ENCODE measurements at regions not wholly inside any gene's neighbourhood (a gene's known extent, or its start where the extent isn't known, plus 50 kb on each side); places are given as distances from the start of the nearest gene placed in this dataset.

DNA sequence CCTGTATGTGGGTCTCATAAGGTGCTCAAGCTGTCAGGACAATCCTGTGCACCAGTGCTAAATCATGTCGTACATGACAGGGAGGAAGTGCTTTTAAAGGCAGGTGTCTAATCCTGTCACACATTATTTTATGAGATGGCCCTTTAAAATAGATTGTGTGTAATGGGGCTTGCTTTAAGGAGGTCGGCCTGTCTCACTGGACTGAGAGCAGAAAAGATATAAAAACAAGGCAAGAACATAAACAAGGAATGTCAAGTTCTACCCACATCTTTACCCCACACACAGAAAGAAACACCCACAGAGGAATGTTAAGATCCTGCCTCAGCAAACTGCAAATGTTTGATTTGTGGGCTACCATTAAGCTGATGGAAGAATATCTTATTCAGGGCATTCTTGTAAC, 279.0 kb downstream of the FOXA2 start:
- no peak for DNase-seq

DNA sequence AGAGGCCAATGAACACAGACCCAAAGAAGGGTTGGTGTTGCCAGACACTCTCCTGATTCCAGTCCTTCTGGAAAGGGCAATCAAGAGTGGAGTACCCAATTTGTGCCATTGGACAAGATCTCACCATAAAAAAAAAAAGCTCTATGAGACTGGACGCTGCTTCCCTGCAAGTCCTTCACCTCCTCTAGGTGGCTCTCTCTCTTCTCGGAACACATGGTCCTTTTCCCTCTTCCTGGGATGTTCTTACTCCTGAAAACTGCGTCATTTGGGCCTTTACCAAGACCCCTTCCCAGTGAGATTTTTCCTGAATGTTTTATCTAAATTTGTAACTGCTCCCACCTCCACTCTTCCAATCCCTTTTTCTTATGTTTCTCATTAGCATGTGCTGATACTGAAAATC, 280.8 kb downstream of the FOXA2 start:
- no peak for DNase-seq

DNA sequence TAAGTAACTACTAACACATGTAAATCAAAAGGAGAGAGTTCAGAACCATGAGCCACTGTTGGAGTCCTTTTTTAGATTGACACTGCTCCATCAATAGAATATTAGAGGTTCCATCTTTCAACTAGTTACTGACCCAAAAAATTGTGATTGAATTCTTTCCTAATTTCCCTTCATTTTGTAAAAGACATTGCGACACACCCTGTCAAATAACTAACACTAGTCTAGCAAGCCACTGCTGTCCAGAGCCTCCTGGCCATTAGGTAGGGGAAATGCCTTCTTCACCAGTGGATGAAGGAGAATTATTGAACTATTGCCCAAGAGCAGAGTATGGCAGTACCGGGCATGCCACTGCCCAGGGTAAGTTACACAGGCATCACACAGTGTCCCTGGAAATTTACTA, 282.3 kb downstream of the FOXA2 start:
- DNase-seq, result no peak

DNA sequence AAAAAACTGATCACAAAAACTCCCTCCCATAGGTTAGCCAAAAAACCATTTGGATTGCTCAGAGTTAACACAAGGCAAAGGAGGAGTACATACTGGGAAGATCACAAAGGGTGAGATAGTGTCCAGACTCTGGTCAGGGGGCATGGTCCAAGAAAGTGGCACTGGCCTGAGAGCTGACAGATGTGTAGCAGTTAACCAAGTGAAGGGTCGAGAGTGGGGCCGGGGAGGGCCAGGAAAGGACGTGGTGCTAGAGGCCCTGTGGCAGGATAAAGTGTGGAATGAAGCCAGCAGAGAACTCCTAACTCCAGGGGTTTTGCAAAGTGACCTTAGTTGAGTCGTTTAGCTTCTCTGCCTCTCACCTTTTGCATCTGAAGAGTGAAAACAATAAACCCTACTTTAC, 290.5 kb downstream of the FOXA2 start:
- no peak for DNase-seq

DNA sequence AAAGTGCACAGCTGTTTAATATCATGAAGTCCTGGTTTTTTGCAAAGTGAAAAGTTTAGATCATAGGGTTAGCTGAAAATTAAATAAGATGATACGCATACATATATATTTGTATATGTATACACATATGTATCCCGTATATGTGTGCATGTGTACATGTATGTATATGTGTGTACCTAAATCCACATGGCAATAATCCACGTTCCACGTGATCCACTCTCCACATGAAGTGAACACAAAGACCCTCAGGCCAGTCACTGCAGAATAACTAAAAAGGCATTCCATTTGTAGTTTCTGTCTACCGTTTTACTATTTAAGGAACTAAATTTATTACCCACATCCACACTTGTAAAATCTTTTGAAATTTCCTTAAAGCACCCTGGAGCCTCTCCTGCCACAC, 294.9 kb downstream of the FOXA2 start:
- DNase-seq, result no peak

DNA sequence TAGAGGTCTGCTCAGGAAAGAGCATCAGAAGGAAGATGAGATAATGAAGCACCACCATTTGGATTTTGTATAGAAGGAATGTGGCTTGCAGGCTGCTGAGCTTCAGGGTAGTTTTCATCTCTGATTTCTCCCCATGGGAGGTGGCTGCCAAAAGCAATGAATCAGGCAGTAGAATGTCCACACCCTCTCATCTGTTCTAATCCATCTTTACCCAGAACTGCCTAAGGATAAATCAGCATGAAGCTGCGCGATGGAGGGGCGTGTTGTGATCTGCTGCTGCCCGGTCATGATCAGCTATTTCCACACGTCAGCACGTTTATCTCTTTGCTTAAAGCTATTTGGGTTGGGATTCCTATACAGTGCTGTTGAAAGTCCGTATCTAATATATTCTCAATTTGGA, 295.4 kb downstream of the FOXA2 start:
- no peak for DNase-seq

DNA sequence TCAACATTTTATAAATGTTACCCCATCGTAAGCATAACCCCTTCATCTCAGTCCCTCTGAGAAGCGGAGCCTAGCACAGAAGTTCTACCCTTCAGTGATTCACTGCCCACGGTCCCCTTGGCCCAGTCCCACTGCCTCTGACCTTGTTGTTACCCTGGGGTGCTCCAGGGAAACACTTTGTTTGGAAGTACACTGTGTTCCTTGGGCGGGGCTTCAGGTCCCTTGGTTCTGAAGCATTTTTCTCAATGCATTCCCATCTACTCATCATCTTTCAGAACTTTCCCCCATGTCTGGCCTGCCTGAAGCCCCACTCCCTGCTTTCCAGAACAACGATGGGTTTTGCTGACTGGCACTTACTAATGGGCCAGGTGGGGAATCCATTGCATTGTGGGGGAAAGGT, 296.2 kb downstream of the FOXA2 start:
- no peak for DNase-seq

DNA sequence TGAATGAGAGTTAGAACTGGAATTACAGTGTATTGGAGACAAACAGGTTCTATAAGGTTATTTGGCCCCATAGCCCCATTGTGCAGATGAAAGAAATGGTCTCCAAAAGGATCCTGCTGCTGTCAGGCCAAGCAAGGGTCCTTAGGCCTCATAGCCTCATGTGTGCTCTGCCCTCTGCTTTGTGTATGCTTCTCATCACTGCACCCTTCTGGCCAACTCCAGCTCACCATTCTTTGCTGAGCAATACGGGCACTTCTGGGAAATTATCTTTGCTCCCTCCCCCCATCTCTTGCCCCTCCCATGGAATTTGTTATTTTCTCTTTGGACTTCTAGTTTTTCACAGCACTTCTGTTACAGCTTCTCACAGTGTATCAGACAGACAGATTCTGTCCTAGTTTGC, 298.8 kb downstream of the FOXA2 start:
- DNase-seq, result no peak

DNA sequence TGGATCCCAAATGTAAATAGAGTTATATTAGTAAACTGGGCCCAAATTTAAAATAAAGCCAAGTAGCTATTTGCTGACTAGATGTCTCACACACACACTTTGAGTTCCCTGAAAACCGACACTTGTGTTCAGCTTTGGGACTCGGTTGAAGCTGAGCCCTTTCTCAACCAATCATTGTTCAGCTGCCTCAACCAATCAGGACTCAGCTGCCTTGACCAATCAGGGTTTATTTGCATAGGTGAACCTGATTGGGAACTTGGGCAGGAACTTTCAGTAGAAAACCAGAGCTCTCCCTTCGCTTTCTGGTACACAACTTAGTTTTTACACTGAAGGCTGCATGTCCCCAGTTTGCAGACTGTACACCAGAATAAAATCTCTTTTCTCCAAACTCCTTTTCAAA, 301.7 kb downstream of the FOXA2 start:
- DNase-seq, result no peak

DNA sequence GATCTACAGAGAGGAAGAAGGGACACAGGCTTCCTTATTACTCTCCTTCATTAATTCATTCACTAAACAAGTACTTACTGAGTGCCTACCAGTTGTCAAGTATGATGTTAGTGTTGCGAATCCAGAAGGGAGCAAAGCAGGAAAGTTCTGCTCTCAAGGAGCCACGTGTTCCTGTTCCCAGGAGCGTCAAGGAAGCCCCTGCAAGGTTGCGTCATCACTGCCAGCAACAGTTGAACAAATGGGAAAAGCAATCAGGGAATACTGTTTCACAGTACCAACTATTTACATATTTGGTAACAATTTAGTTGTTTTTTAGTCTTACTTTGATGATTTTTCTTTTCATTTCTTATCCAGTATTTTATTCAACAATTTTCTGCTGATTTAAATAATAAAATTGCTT, 310.0 kb downstream of the FOXA2 start:
- no peak for DNase-seq

DNA sequence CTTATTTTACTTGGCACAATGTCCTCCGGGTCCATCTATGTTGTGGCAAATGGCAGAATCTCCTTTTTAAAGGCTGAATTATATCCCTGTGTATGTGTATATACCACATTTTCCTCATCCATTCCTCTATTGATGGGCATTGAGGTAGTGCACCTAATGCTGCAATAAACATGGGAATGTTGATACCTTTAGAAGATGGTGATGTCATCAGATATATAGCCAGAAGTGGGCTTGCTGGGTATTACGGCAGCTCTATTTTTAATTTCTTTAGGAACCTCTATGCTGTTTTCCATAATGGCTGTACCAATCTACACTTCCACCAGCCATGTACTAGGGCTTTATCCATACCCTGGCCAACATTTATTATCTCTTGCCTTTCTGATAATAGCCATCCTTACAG, 315.7 kb downstream of the FOXA2 start:
- no peak for DNase-seq

DNA sequence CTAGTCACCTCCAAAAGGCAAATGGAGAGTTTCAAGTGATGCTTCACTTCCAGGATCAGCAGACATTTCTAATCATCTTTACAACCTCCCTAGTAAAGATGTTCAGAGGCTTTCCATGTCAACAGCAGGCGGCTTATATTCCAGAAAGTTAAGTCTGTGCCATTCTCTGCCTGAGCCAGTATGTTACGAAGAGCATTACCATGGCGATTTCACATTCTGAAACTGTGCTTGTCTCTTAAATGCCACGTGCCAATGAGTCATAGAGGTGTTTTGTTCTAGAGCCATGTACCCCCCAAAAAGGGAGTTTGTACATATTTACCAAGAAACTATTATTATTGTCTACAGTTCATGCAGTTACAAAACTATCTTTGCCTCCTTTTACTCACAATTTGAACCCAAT, 319.5 kb downstream of the FOXA2 start:
- DNase-seq, result no peak

DNA sequence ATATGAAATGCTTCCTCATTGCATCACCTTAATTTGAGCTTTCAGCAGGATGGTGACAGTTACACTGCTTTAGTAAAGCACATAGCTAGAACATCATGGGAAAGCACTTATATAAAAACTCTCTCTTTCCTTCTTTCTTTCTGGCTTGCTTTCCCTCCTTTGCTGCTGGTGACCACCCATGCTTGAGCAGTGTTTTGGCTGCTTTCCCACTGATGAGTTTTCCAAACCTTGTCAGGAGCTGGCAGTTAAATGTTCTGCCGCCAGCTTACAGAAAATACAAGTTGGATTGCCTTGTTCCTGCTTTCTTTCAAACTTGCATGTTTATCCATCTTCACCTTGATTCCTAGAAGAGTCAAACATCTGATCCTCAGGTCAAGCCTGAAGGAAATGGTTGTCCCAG, 323.9 kb downstream of the FOXA2 start:
- DNase-seq, result no peak

DNA sequence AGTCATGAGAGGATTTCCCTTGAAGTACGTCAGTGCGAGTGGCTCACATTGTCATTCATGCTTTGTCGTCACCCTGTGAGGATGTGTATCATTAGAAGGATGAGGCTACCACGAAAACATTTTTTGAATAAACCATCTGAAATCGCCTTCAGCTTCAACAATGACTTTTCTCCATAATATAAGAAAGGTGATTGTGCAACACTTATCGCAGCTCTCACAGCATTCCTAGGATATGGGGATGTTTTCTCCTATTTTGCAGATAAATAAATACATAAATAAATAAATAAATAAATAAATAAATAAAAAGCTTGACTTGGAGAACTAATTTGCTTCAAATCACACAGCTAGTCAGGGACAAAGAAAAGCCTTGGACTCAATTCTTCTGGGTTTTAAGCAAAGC, 326.5 kb downstream of the FOXA2 start:
- no peak for DNase-seq

DNA sequence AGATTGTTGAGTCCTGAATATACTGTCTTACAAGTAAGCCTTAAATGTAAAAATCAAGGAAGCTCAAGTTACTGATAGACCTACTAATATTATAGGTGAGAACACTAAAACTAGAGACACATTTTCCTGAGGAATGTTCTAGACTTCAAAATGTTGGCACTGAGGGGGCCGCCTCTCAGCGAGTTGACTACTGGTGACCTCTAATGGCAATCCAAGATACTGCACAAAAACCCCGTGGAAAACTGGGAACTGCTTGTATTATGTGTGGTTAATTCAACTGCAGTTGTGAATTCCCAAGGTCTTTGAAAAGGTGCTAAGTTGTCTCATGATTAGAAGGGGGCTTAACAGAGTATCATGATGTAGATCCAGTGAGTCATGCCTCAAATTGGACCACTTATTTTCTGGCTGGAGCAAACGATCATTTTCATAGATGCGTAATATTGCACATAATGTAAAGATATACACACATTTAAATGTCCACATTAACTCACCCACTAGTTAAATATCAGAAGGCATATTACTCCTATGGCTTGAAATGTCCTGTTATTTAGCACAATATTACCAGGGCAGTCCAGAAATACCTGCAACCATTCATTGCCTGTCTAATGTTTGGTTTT, 336.2 kb downstream of the FOXA2 start:
- no peak for DNase-seq

DNA sequence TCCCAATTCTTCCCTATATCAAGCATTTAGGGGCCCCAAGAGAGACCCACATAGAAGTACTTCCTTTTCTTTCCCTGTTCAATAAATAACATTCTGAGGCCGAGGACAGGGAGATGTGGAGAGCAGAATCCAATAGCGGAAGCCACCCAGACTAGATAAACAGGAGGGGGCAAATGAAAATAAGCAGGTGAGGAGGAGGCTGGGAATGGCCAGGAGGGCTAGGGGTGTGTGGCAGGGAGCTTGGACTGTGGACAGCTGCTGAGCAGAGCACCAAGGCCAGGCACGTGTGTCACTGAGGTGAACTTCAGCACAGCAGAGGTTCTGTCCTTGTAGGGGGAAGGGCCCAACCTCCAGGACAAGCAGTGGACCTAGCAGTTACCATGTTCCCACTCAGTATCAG, 339.2 kb downstream of the FOXA2 start:
- DNase-seq, result no peak

DNA sequence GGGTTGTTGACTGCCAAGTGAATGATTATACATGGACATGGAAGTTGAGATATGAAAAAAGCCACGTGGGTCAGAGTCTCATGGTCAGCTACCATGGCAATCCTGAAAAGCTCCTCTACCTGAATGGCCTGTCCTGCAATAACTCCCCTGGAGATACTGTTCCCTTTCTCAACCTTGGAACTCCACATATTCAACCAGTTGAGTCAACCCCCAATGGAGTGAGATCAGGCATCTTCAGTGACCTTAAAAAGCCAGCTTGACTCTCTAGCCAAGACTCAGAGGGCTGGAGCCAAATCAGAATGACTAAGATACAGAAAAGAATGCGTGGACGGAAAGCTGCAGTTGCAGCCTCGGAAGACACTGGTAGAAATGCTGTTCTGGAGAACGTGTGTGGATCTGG, 341.3 kb downstream of the FOXA2 start:
- DNase-seq, result no peak

DNA sequence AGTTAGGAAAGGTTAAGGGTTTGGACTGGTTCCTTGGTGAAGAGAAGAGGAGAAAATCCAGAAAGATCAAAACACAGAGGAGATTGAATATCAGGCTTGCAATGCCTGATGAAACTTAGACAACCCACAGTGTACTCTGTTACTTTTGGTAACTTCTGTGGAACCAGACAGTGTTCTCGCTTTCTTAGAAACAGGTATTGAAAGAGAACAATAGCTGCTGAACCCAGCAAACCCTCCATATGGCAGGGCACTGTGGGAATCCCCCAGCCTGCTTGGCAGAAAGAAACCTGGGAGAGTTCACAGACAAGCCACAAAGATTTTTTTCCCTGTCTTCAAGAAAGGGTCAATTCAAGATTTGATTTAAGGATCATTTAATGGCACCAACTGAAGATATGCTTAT, 342.8 kb downstream of the FOXA2 start:
- no peak for DNase-seq

DNA sequence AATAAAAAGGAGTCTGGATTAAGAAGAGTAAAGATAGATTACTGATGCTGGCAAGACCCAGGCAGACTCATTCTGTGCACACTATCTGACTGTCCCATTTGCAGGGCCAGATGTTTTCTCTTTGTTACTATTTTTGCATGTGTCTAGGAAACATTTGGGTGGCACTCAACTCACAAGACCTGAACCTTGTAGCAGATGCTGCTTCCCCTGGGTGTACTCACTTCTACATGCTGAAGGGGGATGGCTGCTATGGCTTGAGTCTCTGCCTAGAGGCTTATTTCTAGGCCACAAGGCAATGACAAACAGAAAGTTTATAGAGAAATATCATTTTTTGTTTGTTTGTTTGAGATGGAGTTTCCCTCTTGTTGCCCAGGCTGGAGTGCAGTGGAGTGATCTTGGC, 351.4 kb downstream of the FOXA2 start:
- DNase-seq, result no peak

DNA sequence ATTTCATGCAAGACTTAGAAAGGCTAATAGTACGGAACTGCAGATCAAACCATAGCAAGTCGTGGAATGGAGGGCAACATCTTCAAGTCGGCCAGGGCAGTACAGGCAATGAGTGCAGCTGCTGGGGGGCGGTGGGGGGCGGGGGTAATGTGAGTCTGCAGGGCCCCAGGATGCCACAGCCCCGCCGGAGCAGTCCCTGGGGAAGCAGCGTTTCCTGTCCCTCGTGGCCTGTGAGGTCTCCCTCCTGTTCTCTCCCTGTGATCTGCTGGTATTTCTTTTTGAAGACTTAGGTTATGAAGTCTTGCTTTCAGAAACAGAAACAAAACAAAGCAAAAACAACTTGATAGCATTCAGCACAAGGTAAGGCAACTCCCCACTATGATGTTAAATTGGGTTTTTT, 351.9 kb downstream of the FOXA2 start:
- DNase-seq, result no peak

DNA sequence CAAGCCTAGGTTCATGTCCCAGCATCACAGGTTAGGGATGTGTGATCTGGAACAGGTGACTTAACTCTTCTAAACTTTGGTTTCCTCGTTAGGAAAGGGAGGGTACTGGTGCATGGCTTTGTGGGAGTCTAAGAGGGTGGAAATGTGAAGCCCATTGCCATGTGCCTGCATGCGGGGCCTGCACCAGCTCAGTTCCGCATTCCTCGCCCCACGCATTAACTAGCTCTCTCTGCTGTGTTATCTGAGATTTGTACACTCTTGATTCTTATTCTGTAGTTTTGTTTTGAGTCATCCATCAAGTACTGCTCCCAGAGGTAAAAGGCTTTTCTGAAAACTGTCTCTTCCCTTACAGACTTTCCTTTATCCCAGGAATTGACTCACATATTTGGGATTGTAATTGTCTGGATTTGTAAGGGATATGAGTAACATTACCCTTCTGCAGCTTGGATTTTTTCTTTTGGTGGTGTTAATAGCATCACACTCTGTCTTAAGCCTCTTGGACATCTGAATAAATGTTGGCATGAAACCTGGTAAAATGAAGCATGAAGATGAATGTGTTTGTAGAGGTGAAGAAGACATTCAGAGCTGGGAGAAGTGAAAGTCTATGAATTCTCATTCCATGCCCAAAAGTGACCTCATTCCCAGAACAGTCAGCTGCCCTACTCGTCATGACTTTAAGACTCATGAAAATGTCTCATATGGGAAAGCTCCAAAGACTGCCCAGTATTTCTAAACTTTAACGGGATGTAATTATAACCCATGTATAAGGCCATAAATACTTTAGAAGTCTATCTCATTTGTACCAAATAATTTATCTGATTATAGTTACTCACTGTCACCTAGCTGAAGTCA, 357.3 kb downstream of the FOXA2 start:
- DNase-seq, result no peak

DNA sequence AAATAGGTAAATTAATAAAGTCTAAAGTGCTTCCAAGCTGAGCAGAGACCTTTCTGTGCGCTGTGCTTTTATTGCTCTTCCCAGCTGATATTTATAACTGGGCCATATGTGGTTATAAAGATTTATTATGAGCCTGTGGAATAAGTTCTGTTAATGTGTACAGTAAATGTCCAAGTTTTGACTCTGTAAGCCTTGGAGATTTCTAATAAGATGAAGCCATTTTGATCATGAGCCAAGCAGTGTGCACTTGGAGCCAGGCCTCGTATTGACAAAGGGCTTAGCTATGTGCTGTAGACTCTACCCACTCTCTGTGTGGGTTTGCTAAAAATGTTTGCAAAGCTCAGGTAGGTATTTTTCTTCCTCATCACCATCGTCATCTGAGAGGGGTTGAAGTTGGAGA, 361.1 kb downstream of the FOXA2 start:
- no peak for DNase-seq

DNA sequence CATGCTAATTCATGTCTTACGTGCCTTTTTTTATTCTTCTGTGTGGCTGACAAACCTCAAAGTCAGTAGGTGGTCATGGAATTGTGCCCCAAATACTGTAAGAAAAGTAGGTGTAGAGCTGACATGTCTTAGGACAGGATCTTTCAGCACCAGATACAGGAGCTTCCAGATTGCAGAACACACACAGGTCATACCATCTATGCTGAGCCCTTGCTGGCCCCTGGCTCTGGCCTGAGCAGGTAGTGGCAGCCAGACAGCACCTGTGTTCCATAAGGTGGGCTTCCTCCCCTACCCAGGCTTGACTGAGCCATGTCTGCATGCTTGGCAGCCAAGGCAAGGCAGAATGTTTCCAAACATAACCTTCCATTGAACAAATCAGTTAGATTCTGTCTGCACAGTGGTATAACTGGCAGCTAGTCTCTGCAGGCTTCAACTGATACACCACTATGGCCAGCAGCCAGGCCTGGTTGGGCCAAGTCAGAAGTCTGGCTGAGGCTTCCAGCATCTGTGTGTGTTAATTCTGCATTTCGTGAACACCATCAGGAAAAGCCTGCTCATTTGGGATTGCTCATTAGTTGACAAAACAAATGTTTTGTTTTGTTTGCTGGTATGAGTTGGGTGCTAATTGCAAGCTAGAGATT, 366.5 kb downstream of the FOXA2 start:
- DNase-seq, result no peak

DNA sequence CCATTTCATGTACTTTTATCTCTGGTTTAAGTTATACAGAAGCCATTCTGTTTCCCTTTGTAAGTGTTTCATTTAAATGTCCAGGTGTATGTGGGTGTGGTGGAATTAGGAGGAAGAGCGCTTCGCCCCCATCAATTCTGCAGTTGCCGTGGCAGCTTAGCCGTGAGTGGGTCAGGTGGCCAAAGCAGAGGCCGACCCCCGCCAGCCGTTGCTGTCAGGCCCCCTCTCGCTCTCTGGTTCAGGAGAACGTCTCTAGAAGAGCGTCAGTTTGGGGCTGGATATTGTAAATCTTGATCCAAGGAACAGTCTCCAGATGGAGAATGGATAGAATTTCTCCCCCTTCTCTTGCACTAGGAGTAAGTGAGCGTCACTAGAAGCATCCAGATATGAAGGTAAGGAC, 367.4 kb downstream of the FOXA2 start:
- DNase-seq, result no peak

DNA sequence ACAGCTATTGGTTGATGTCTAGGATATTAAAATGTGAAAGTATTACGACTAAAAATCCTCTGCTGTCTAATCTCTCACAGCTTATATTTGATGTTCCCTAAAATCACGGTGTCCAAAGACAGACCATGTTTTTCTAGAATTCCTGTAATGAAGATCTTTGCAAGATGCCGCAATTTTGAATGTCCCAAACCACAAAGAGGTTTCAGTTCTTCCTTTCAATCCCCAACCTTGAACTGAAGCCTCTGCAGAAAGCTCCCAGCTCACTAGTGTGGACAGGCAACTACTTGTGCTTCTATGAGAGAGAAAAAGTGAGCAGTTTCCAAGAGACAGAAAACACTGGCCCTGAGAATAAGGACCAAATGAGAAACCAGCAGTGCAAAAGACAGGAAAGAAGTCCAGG, 370.1 kb downstream of the FOXA2 start:
- no peak for DNase-seq
